Neuronal stem cell (in vitro differentiated cells): ENCODE measurements at regions not wholly inside any gene's neighbourhood (a gene's known extent, or its start where the extent isn't known, plus 50 kb on each side); places are given as distances from the start of the nearest gene placed in this dataset.

Source experiments
- DNase-seq: peaks from one replicate; pipeline ENCODE4 v3.0.0-alpha.2; 2013; ENCODE audit warnings: low spot score
- H2AFZ ChIP-seq: one replicate; pipeline ENCODE4 v1.6.1; 2013; ENCODE audit warnings: mild to moderate bottlenecking, low read length, inconsistent platforms
- H2AK5ac ChIP-seq: 2 replicates; pipeline ENCODE4 v1.6.1; 2013; ENCODE audit warnings: low read depth, mild to moderate bottlenecking, inconsistent platforms, low read length, moderate library complexity, mixed read lengths
- H2BK120ac ChIP-seq: 2 replicates; pipeline ENCODE4 v1.6.1; 2013; ENCODE audit warnings: low read depth, mild to moderate bottlenecking, inconsistent platforms, low read length, moderate library complexity, mixed read lengths
- H2BK12ac ChIP-seq: one replicate; pipeline ENCODE4 v1.6.1; 2013; ENCODE audit warnings: low read length, inconsistent platforms
- H2BK15ac ChIP-seq: 2 replicates; pipeline ENCODE4 v1.6.1; 2013; ENCODE audit warnings: mild to moderate bottlenecking, low read length, inconsistent platforms, mixed read lengths
- H2BK5ac ChIP-seq: one replicate; pipeline ENCODE4 v1.6.1; 2013; ENCODE audit warnings: inconsistent platforms, mild to moderate bottlenecking, low read length, moderate library complexity
- H3K14ac ChIP-seq: one replicate; pipeline ENCODE4 v1.6.1; 2013; ENCODE audit warnings: low read length, inconsistent platforms
- H3K18ac ChIP-seq: 2 replicates; pipeline ENCODE4 v1.6.1; 2013; ENCODE audit warnings: low read length, inconsistent platforms
- H3K23ac ChIP-seq: 2 replicates; pipeline ENCODE4 v1.6.1; 2013; ENCODE audit warnings: low read depth, mild to moderate bottlenecking, mixed read lengths, low read length, inconsistent platforms; ENCODE audit not compliant: poor library complexity
- H3K27ac ChIP-seq: replicated peaks from 3 replicates; pipeline ENCODE4 v1.5.1; 2013; ENCODE audit warnings: low read length, inconsistent platforms
- H3K27me3 ChIP-seq, 3 experiments: 2 replicates each; pipeline ENCODE4 v1.6.1; 2013; ENCODE audit warnings: low read length in 3 of 3, mild to moderate bottlenecking in 2 of 3, inconsistent platforms in 1 of 3, low read depth in 1 of 3, mixed read lengths in 1 of 3, moderate library complexity in 1 of 3; ENCODE audit not compliant: control insufficient read depth in 3 of 3, insufficient read depth in 3 of 3
- H3K36me3 ChIP-seq, 2 donors: replicated peaks in 1 of 2; 2 replicates each; pipeline ENCODE4 v1.6.1; 2013; ENCODE audit warnings: low read length in 2 of 2; ENCODE audit not compliant: control insufficient read depth in 2 of 2, insufficient read depth in 2 of 2
- H3K4ac ChIP-seq: 2 replicates; pipeline ENCODE4 v1.6.1; 2013; ENCODE audit warnings: inconsistent platforms, mild to moderate bottlenecking, low read length, moderate library complexity
- H3K4me1 ChIP-seq, 2 donors: 1 replicate in 1 of 2; 2 replicates in 1 of 2; pipeline ENCODE4 v1.6.1; 2013; ENCODE audit warnings: low read length in 2 of 2, low read depth in 1 of 2; ENCODE audit not compliant: control insufficient read depth in 2 of 2, insufficient read depth in 1 of 2
- H3K4me2 ChIP-seq: one replicate; pipeline ENCODE4 v1.6.1; 2013; ENCODE audit warnings: mild to moderate bottlenecking, low read length, inconsistent platforms; ENCODE audit not compliant: insufficient read depth, poor library complexity, severe bottlenecking
- H3K4me3 ChIP-seq, 2 donors: 2 replicates each; pipeline ENCODE4 v1.5.1; 2013; ENCODE audit warnings: low read length in 2 of 2, mild to moderate bottlenecking in 2 of 2, inconsistent platforms in 1 of 2, moderate library complexity in 1 of 2
- H3K79me1 ChIP-seq: one replicate; pipeline ENCODE4 v1.6.1; 2013; ENCODE audit warnings: low read depth, mild to moderate bottlenecking, inconsistent platforms, low read length, moderate library complexity
- H3K9ac ChIP-seq: one replicate; pipeline ENCODE4 v1.6.1; 2013; ENCODE audit warnings: mild to moderate bottlenecking, low read depth, low read length, inconsistent platforms; ENCODE audit not compliant: poor library complexity
- H3K9me3 ChIP-seq, 2 donors: replicated peaks in 1 of 2; 2 replicates each; pipeline versions ENCODE3 to v1.6.1; 2013; ENCODE audit warnings: low read length in 2 of 2, mild to moderate bottlenecking in 2 of 2, inconsistent platforms in 1 of 2, low read depth in 1 of 2, mixed read lengths in 1 of 2, moderate library complexity in 1 of 2; ENCODE audit not compliant: control insufficient read depth in 2 of 2, insufficient read depth in 1 of 2
- H4K8ac ChIP-seq: one replicate; pipeline ENCODE4 v1.6.1; 2013; ENCODE audit warnings: low read depth, mild to moderate bottlenecking, inconsistent platforms, low read length, moderate library complexity
- H4K91ac ChIP-seq: one replicate; pipeline ENCODE4 v1.6.1; 2013; ENCODE audit warnings: low read length, low read depth, mild to moderate bottlenecking, inconsistent platforms; ENCODE audit not compliant: poor library complexity
- WGBS, 2 donors: extraction: QIAGEN DNeasy Blood & Tissue Kit; methylation state at CpG; one replicate each; pipeline ENCODE4 v1.1.7; 2013; ENCODE audit warnings: missing lambda C conversion rate in 2 of 2, mixed read lengths in 1 of 2; ENCODE audit not compliant: insufficient read length in 2 of 2, insufficient replicate concordance in 1 of 2; ENCODE audit errors: extremely low coverage in 2 of 2; 5-methylcytosine and 5-hydroxymethylcytosine counted together

GRCh38 chr7:42617071-42617765 is 294.7 kb downstream of the C7orf25 start:
- no peak for DNase-seq
- no peak overlapping the region for H2AK5ac ChIP-seq
- peak overlapping the region; percentile 79 for H2AFZ ChIP-seq
- no peak overlapping the region for H4K91ac ChIP-seq
- H2BK15ac ChIP-seq = no peak overlapping the region
- no peaks in the 10 kb centered on the region for H3K36me3 ChIP-seq
- no peak overlapping the region for H4K8ac ChIP-seq
- no CpG with 5 or more reads among the region's 6 CpGs for WGBS, 2 donors
- no peak overlapping the region for H3K27ac ChIP-seq
- no peak overlapping the region for H3K23ac ChIP-seq
- H3K18ac ChIP-seq = no peak overlapping the region
- no peak overlapping the region for H2BK12ac ChIP-seq
- peaks cover 3 to 10% of the 10 kb centered on the region in 2 donors for H3K4me1 ChIP-seq
- no peaks in the 10 kb centered on the region for H3K79me1 ChIP-seq
- no peak overlapping the region for H3K9ac ChIP-seq
- no peaks in the 10 kb centered on the region for H3K9me3 ChIP-seq
- H2BK120ac ChIP-seq = no peak overlapping the region
- no peaks in the 10 kb centered on the region for H3K27me3 ChIP-seq
- no peak overlapping the region for H3K4me3 ChIP-seq
- H3K4ac ChIP-seq = no peak overlapping the region
- H3K4me2 ChIP-seq = no peak overlapping the region
- no peak overlapping the region for H2BK5ac ChIP-seq
- H3K14ac ChIP-seq = no peak overlapping the region

- Histone ChIP-seq H3K4me2 (no peak overlapping the region), H2BK15ac (no peak overlapping the region), H3K27ac (no peak overlapping the region), H4K8ac (no peak overlapping the region), H4K91ac (no peak overlapping the region), H3K18ac (no peak overlapping the region), H2BK5ac (no peak overlapping the region), H3K27me3 (no peaks in the 10 kb centered on the region), H3K4ac (no peak overlapping the region), H3K36me3 (no peaks in the 10 kb centered on the region), H3K4me1 (peaks cover 5 to 17% of the 10 kb centered on the region in 2 donors), H3K4me3 (no peak overlapping the region), H3K14ac (no peak overlapping the region), H2AFZ (no peak overlapping the region), H2BK120ac (no peak overlapping the region), H3K79me1 (no peaks in the 10 kb centered on the region), H2BK12ac (no peak overlapping the region), H3K9me3 (no peaks in the 10 kb centered on the region), H2AK5ac (no peak overlapping the region), H3K9ac (no peak overlapping the region), H3K23ac (no peak overlapping the region)
- no CpG with 5 or more reads among the region's 4 CpGs for WGBS, 2 donors
- DNase-seq = no peak
Measured at GRCh38 chr7:42614636-42615035, 297.2 kb downstream of the C7orf25 start.

GRCh38 chr7:42611961-42612360 is 299.9 kb downstream of the C7orf25 start:
- Histone ChIP-seq H3K14ac (no peak overlapping the region), H2BK15ac (no peak overlapping the region), H2BK12ac (no peak overlapping the region), H3K4ac (no peak overlapping the region), H3K9ac (no peak overlapping the region), H4K91ac (no peak overlapping the region), H3K18ac (no peak overlapping the region), H3K36me3 (no peaks in the 10 kb centered on the region), H2BK5ac (no peak overlapping the region), H3K23ac (no peak overlapping the region), H3K4me3 (no peak overlapping the region), H3K27ac (no peak overlapping the region), H3K79me1 (no peaks in the 10 kb centered on the region), H3K4me1 (peaks cover 3 to 12% of the 10 kb centered on the region in 2 donors), H2BK120ac (no peak overlapping the region), H3K27me3 (no peaks in the 10 kb centered on the region), H2AFZ (no peak overlapping the region), H3K4me2 (no peak overlapping the region), H2AK5ac (no peak overlapping the region), H4K8ac (no peak overlapping the region), H3K9me3 (no peaks in the 10 kb centered on the region)
- WGBS, 2 donors = no CpG with 5 or more reads among the region's 1 CpG
- no peak for DNase-seq

GRCh38 chr7:42611289-42611928 is 300.5 kb downstream of the C7orf25 start:
- no peaks in the 10 kb centered on the region for H3K27me3 ChIP-seq
- no peak overlapping the region for H2BK12ac ChIP-seq
- H3K4ac ChIP-seq = no peak overlapping the region
- no peak overlapping the region for H3K14ac ChIP-seq
- H2BK5ac ChIP-seq = no peak overlapping the region
- H2BK120ac ChIP-seq = no peak overlapping the region
- no peak overlapping the region for H3K9ac ChIP-seq
- H2AK5ac ChIP-seq = no peak overlapping the region
- no peak overlapping the region for H4K91ac ChIP-seq
- no peak overlapping the region for H3K18ac ChIP-seq
- no peak overlapping the region for H4K8ac ChIP-seq
- no peak overlapping the region for H3K23ac ChIP-seq
- H3K27ac ChIP-seq = no peak overlapping the region
- H3K4me2 ChIP-seq = no peak overlapping the region
- H3K4me1 ChIP-seq = peaks cover 6 to 17% of the 10 kb centered on the region in 2 donors
- no peaks in the 10 kb centered on the region for H3K79me1 ChIP-seq
- H2BK15ac ChIP-seq = no peak overlapping the region
- H3K36me3 ChIP-seq = no peaks in the 10 kb centered on the region
- no peak overlapping the region for H3K4me3 ChIP-seq
- no CpG with 5 or more reads among the region's 7 CpGs for WGBS, 2 donors
- no peak for DNase-seq
- H2AFZ ChIP-seq = no peak overlapping the region
- H3K9me3 ChIP-seq = no peaks in the 10 kb centered on the region
